ENCODE measurements at regions not wholly inside any gene's neighbourhood (a gene's known extent, or its start where the extent isn't known, plus 50 kb on each side); places are given as distances from the start of the nearest gene placed in this dataset.
A peak's percentile ranks its signal among the peaks of the same experiment; 100 is the strongest.

DNA sequence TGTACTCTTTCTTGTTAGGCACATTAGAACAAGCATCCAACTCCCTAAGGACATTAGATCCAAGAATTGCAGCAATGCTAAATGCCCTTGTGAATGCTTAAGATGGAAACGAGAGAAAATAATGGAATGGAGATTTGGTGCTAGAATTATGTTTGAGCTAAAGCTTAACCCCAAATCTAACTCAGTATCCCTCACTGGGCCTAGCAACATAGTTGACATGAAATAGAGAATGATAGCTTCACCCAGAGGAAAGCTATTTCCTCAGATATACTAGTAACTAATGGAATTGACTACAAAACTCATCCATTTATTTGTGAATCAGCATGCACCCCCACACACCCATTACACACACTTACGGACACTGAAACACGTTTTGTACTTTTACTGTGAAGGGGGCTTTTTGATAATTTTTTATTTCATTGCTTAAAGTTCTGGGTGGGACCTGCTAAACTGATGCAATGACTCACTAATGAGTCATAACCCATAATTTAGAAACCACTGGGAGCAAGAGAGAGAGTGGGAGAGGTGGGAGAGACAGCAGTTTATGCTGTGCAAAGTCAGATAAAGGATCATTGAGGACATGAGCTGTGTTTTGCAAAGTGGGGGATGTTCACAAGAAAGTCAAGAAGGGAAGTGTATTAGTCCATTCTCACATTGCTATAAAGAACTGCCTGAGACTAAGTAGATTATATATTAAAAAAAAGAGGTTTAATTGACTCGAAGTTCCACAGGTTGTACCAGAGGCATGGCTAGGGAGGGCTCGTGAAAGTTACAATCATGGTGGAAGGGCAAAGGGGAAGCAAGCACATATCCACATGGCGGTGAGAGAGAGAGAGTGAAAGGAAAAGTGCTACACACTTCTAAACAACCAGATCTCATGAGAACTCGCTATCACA lies 382.7 kb downstream of the SFMBT2 start (continued):
- TF ChIP-seq POLR2H (tag; IDR thresholded peaks at IDR 0.05; ENCODE audit: low read depth) = peak; percentile 79
- TF ChIP-seq MCM2 (IDR thresholded peaks at IDR 0.05; ENCODE audit: low read depth) = no peak
- TF ChIP-seq, protein P1, sequence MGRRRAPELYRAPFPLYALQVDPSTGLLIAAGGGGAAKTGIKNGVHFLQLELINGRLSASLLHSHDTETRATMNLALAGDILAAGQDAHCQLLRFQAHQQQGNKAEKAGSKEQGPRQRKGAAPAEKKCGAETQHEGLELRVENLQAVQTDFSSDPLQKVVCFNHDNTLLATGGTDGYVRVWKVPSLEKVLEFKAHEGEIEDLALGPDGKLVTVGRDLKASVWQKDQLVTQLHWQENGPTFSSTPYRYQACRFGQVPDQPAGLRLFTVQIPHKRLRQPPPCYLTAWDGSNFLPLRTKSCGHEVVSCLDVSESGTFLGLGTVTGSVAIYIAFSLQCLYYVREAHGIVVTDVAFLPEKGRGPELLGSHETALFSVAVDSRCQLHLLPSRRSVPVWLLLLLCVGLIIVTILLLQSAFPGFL (CRISPR knock-in tag; IDR thresholded peaks at IDR 0.05) = no peak
- TF ChIP-seq CHD2 (IDR thresholded peaks at IDR 0.05; ENCODE audit: low read depth, low read length) = no peak
- TF ChIP-seq ATF7 (IDR thresholded peaks at IDR 0.05) = peak; percentile 86
- TF ChIP-seq NCOA2 (IDR thresholded peaks at IDR 0.05; ENCODE audit: partially characterized antibody in 2 of 2) = peak; percentile 33 to 86
- 0 out of 2 replicates have a peak, but pooled peaks have one; percentile 28 for TF ChIP-seq SUPT5H (IDR thresholded peaks at IDR 0.05)
- TF ChIP-seq ZNF124 (CRISPR knock-in tag; IDR thresholded peaks at IDR 0.05) = no peak
- TF ChIP-seq CHD1 (IDR thresholded peaks at IDR 0.05; ENCODE audit: low read length) = no peak
- TF ChIP-seq DIDO1 (tag; IDR thresholded peaks at IDR 0.05; ENCODE audit: low read depth) = no peak
- TF ChIP-seq TCF7L2 (IDR thresholded peaks at IDR 0.05; ENCODE audit: low read depth, low read length) = no peak
- TF ChIP-seq, protein P2, sequence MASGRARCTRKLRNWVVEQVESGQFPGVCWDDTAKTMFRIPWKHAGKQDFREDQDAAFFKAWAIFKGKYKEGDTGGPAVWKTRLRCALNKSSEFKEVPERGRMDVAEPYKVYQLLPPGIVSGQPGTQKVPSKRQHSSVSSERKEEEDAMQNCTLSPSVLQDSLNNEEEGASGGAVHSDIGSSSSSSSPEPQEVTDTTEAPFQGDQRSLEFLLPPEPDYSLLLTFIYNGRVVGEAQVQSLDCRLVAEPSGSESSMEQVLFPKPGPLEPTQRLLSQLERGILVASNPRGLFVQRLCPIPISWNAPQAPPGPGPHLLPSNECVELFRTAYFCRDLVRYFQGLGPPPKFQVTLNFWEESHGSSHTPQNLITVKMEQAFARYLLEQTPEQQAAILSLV (tag; IDR thresholded peaks at IDR 0.05) = peak; percentile 16; the same call in 1 of the 2 replicates
- TF ChIP-seq ZNF445 (CRISPR knock-in tag; IDR thresholded peaks at IDR 0.05; ENCODE audit: low read depth) = no peak
- TF ChIP-seq, protein P3, sequence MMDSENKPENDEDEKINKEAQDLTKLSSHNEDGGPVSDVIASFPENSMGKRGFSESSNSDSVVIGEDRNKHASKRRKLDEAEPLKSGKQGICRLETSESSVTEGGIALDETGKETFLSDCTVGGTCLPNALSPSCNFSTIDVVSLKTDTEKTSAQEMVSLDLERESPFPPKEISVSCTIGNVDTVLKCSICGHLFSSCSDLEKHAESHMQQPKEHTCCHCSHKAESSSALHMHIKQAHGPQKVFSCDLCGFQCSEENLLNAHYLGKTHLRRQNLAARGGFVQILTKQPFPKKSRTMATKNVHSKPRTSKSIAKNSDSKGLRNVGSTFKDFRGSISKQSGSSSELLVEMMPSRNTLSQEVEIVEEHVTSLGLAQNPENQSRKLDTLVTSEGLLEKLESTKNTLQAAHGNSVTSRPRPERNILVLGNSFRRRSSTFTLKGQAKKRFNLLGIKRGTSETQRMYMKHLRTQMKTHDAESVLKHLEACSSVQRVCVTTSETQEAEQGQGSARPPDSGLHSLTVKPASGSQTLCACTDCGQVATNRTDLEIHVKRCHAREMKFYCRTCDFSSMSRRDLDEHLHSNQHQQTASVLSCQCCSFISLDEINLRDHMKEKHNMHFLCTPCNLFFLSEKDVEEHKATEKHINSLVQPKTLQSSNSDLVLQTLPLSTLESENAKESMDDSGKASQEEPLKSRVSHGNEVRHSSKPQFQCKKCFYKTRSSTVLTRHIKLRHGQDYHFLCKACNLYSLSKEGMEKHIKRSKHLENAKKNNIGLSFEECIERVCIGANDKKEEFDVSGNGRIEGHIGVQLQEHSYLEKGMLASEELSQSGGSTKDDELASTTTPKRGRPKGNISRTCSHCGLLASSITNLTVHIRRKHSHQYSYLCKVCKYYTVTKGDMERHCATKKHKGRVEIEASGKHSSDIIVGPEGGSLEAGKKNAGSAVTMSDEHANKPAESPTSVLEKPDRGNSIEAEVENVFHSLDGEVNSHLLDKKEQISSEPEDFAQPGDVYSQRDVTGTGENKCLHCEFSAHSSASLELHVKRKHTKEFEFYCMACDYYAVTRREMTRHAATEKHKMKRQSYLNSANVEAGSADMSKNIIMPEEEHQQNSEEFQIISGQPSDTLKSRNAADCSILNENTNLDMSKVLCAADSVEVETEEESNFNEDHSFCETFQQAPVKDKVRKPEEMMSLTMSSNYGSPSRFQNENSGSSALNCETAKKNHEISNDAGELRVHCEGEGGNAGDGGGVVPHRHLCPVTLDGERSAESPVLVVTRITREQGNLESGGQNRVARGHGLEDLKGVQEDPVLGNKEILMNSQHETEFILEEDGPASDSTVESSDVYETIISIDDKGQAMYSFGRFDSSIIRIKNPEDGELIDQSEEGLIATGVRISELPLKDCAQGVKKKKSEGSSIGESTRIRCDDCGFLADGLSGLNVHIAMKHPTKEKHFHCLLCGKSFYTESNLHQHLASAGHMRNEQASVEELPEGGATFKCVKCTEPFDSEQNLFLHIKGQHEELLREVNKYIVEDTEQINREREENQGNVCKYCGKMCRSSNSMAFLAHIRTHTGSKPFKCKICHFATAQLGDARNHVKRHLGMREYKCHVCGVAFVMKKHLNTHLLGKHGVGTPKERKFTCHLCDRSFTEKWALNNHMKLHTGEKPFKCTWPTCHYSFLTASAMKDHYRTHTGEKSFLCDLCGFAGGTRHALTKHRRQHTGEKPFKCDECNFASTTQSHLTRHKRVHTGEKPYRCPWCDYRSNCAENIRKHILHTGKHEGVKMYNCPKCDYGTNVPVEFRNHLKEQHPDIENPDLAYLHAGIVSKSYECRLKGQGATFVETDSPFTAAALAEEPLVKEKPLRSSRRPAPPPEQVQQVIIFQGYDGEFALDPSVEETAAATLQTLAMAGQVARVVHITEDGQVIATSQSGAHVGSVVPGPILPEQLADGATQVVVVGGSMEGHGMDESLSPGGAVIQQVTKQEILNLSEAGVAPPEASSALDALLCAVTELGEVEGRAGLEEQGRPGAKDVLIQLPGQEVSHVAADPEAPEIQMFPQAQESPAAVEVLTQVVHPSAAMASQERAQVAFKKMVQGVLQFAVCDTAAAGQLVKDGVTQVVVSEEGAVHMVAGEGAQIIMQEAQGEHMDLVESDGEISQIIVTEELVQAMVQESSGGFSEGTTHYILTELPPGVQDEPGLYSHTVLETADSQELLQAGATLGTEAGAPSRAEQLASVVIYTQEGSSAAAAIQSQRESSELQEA (IDR thresholded peaks at IDR 0.05; ENCODE audit: low read depth) = no peak
- TF ChIP-seq CBFA2T2 (conservative IDR thresholded peaks at IDR 0.05) = peak; percentile 86
- TF ChIP-seq ZNF584 (CRISPR knock-in tag; IDR thresholded peaks at IDR 0.05; ENCODE audit: low read depth) = peak; percentile 80
- TF ChIP-seq HNRNPLL (IDR thresholded peaks at IDR 0.05; ENCODE audit: low read depth, low read length, poor library complexity, severe bottlenecking) = no peak
- no peak for TF ChIP-seq RBM25 (IDR thresholded peaks at IDR 0.05; ENCODE audit: low read depth, low read length, severe bottlenecking)
- peak; percentile 79 for TF ChIP-seq MBD2 (IDR thresholded peaks at IDR 0.05; ENCODE audit: borderline replicate concordance, low read depth)
